HG02970 (cell line): ENCODE measurements at regions not wholly inside any gene's neighbourhood (a gene's known extent, or its start where the extent isn't known, plus 50 kb on each side); places are given as distances from the start of the nearest gene placed in this dataset.
"Not testable (repeated sequence)": the region's sequence is repeated elsewhere in the genome, so short reads cannot be mapped to it uniquely, and the experiment has no call there.

Source experiments
- ATAC-seq: cut with Tn5 transposase; IDR thresholded peaks from one replicate; pipeline ENCODE4 v1.9.1; 2021; ENCODE audit warnings: mild to moderate bottlenecking, moderate library complexity, moderate number of reproducible peaks; ENCODE audit not compliant: unreplicated experiment, low FRiP score

DNA sequence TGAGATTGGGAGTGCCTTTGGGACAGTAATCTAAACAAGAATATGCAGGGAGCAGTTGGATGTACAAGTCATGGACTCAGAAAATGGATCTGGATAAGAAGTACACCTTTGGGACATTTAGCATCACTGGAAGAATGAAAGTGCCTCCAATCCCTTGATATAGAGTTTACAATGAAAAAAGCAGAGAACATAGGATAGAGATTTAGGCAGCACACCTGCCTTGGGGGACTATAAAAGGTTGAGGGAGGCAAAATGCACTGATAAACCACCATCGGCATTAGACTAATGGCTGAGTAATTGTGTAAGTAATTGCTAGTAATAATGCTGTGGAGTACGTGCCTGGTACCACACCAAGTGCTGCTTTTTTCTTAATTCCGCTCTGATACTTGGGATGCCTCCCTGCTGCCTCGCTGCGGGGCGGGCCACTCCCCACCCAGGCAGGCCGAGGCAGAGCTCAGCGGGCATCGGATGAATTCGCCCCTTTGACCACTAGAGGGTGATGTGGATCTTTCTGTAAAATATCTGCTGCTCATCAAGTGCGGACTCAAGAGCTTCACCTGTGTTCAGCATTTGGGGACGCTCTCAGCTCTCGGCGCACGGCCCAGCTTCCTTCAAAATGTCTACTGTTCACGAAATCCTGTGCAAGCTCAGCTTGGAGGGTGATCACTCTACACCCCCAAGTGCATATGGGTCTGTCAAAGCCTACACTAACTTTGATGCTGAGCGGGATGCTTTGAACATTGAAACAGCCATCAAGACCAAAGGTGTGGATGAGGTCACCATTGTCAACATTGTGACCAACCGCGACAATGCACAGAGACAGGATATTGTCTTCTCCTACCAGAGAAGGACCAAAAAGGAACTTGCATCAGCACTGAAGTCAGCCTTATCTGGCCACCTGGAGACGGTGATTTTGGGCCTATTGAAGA is 99.9 kb downstream of the ANKRD18B start:
- peak; percentile 66 for ATAC-seq

DNA sequence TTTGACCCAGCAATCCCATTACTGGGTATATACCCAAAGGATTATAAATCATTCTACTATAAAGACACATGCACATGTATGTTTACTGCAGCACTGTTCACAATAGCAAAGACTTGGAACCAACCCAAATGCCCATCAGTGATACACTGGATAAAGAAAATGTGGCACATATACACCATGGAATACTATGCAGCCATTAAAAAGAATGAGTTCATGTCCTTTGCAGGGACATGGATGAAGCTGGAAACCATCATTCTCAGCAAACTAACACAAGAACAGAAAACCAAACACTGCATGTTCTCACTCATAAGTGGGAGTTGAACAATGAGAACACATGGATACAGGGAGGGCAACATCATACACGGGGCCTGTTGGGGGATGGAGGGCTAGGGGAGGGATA is 104.3 kb downstream of the ANKRD18B start:
- not testable (repeated sequence) for ATAC-seq

DNA sequence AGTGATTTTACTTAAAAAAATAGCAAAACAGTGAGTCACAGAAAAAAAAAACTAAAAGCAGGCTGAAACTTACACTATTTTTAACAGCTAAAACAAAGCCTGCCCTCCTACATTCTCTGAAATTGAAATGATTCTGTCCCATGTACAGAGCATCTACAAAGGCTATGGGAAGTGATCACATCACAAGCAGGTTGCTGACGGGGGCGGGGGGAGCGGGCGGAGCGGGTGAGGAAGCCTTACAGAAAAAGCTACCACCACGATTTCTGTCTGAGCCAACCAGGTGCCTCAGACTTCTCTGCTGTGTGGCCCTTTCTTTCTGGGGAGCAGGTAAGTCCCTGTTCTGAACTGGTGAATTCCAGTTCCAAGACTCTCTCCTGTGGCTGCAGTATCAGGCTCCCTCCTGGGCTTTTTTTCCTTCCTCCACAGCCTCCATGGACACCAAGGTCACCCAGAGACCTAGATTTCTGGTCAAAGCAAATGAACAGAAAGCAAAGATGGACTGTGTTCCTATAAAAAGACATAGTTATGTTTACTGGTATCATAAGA is 104.9 kb downstream of the ANKRD18B start:
- no peak for ATAC-seq

DNA sequence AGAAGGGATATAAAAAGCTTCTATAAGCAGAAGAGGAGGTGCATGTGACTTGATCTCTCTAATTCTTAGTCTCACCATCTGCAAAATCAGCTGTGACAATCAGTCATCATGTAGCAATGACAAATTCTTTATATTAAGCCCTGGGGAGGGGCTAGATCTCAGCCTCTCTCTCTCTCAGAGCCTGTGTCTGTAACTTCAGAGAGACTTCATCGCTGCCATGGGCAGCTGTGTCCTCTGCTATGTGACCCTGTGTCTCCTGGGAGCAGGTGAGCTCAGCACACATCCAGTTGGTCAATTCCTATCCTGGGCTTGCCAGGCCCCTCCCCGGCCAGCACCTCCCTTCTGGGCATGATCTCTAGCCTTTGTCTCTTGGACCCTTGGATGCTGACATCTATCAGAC is 109.6 kb downstream of the ANKRD18B start:
- no peak for ATAC-seq

DNA sequence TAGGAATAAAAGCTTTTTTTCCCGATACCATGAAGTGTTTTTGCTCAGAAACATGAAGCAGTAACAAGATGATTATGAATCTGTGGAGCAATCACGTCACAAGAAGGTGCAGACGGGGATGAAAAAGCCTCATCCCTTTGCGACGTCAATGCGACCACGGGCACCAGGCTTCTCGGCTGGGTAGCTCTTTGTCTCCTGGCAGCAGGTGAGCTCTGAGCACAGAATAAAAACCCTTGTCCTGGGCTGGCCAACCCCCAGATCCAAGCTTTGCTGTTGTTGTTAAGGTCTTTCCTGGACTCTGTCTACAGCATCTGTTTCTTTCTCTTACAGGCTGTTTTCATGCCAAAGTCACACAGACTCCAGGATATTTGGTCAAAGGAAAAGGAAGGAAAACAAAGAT is 113.8 kb downstream of the ANKRD18B start:
- no peak for ATAC-seq

DNA sequence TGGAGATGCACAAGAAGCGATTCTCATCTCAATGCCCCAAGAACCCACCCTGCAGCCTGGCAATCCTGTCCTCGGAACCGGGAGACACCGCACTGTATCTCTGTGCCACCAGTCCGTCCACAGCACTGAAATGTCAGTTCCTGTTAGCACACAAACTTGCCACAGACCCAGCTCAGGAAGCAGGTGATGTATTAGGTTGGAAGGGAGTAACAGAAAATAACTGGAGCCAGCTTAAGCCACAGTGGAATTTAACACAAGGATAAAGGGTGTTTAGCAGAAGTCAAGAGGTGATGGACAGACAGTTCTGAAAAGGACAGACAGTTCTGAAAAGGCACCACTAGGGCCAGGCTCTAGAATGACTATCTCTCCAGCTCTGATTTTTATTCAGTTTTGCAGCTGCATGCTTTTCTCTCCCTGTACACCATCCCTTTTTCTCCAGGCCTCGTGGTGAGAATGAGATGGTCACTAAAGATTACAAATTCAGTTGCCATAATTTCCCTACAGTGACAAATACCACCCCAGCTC is 114.4 kb downstream of the ANKRD18B start:
- no peak for ATAC-seq

DNA sequence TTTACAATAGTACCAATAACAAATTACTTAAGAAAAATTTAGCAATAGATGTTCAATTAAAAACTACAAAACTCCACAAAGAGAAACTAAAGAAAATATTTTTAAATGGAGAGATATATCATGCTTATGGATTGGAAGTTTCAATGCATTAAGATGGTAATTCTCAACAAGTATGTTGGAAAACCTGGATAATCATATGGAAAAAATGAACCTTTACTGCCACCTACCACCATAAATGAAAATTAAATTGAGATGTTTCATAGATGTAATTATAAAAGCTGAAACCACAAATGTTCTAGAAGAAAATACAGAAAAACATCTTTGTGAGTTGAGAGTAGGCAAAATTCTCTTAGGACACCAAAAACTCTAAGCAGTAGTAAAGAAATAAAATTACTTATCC is 121.7 kb downstream of the ANKRD18B start:
- ATAC-seq, result no peak

DNA sequence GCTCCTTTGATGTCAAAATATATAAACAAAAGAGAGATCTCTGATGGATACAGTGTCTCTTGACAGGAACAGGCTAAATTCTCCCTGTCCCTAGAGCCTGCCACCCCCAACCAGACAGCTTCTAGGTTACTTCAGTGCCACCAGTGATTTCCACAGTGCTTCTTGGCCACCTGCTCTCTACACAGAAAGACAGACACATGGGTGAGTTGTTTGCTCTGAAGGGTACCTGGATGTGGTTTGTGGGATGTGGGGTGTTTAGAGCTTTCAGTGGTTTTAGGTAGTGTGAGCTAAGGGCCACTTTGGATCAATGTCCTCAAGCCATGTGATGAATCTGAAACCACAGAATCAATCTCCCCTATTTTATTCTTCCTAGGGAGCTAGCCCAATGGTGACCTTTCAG is 125.4 kb downstream of the ANKRD18B start:
- ATAC-seq, result no peak

DNA sequence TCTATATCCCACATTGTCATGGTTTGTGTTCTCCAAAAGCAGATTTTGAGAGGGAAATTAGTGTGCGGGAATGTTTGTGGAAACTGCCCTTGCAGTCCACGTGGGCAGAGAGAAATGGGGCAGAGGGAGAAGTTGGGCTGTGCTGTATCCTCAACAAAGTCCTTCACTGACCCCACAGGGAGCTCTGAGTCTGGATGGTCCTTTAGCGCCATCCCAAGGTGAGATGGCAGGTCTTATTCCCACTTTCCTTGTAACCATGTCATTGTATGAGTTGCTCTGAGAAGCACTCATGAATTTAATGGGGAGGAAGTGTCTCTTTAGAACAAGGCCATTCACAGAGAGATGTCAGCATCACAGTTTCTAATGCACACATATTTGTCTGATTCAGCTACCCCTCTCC is 127.1 kb downstream of the ANKRD18B start:
- no peak for ATAC-seq

DNA sequence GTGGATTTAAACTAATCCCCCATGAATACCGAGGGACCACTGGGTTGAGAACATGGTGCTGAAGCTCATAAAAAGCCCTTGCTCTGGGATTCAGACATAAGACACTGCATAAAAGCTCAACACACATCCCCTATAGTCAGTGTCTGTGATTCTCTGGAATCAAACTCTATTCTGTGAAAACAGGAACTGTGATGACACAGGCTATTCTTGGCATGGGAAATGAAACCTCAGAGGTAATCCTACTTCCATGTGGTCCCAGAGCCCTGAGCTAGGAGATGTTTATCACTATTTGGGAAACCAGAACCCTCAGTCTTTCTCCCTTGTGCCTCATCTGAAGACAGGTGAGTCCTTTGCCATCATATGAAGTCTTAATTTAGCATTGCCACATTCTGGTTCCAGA is 135.4 kb upstream of the PRSS3 start:
- ATAC-seq, result no peak

DNA sequence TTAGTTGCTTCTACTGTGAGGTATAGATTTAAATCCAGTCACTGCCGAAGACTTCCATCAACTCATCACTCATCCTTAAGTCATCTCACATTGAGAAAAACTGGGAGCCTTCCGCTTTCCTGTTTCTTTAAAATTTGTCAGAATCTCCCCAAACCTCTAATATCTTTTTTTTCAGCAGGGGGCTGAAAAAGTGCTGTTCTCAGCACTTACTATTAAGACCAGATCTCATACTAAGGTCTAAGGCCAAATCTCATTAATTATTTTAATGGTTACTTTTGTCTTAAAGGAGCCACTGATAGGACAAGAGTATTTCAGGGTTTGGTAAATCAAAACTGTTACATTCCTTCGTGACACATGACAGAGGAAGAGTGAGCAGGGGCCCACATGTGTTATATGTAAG is 134.6 kb upstream of the PRSS3 start:
- ATAC-seq, result no peak

DNA sequence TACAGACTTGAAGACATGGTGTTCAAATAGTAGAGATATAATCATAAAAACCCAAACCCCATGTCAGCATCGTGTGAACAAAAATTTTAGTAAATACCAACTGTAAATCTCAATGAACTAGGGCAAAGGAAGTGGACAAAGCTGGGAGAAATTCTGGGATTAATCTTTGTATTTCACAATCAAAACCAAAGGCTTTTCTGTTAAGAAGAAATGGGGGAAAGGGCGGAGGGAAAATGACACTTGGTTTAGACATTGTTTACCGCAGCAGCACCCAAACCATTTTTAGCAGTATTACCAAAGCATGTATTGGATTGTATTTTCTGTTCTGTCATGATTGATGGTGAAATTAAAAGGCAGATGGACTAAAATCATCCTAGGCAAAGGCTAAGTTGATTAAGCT is 134.2 kb upstream of the PRSS3 start:
- no peak for ATAC-seq

DNA sequence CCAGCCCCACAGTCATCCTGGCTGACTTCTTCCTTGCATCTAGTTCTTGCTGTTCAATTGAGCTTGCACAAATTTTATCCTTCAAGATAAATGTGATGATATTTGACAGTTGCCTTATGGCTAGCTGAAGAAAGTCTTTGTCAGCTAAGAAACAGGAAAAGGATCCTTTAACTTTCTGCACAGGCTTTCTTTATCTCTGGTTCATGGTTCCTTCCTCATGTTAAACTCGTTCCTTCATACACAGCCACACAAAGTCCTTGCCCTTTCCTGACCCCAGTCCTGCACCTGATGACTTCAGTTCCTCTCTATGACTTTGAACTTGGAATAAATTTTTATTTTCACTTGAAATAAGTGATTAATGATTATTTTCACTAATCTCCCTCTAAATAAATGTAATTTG is 132.5 kb upstream of the PRSS3 start:
- no peak for ATAC-seq

DNA sequence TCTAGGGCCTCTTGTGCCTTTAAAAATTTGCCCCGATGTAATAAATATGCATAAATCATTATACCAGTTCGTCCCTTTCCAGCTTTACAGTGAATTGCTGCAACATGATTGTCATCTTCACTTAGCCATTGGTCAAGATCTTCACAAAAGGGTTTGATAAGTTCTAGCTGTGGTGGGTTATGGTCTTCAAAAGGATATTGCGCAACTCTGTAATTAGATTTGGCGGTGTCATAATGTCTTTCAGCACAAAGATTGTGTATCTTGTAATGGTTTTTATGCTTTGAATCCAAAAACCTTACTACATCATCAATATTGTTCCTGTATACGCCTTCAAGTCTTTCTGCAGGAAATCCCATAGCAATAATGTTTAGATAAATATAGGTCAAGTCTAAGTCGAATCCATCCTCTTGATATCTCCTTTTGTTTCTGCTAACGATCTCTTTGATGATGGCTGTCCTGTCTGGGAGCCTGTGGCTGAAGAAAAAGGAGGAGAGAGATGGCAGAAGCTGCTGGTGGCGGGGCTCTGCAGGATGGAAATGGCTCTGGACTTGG is 119.1 kb upstream of the PRSS3 start:
- ATAC-seq, result not testable (repeated sequence)

DNA sequence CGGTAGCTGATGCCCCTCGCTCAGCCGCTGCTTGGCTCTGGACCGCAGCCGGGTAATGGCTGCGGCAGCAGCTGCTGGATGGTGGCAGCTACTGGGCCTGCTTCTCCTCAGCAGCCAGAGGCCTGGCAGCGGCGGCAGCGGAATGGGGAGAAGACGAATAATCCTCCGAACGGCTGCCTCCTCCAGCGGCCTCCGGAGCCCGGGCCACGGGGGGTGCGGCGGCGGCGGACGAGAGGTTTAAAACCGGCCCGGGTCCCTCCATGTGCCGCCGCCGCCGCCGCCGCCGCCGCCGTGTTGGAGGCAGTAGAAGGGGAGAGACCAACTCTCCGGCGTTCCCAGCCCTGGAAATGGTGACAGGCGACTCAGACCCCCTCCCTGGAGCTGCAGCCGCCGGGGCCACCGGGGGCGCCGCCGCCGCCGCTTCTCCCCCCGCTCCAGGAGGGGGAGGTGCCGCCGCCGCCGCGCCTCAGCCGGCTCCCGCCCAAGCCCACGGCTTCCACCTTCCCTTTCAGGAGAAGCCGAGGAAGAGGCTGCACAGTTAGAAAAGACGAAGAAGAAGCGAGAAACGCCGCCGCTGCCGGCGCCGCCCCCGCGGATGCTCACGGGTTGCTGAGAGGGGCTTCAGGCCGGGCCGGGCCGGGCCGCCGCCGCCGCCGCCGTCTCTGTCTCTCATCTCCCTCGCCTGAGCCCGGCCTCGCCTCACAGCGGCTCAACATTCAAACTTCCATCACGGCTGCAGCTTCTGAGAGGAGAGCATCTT is 118.4 kb upstream of the PRSS3 start:
- no peak for ATAC-seq

DNA sequence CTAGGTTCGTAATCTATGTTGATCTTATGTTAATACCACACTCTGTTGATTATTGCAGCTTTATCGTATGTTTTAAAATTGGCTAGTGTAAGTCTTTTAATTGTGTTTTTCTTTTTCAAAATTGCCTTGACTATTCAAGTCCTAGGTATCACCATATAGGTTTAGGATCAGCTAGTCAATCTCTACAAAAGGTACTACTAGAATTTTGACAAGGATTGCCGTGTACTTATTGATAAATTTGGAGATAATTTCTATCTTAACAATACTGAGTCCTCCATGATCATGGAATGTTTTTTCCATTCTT is 117.9 kb upstream of the PRSS3 start:
- ATAC-seq, result no peak

DNA sequence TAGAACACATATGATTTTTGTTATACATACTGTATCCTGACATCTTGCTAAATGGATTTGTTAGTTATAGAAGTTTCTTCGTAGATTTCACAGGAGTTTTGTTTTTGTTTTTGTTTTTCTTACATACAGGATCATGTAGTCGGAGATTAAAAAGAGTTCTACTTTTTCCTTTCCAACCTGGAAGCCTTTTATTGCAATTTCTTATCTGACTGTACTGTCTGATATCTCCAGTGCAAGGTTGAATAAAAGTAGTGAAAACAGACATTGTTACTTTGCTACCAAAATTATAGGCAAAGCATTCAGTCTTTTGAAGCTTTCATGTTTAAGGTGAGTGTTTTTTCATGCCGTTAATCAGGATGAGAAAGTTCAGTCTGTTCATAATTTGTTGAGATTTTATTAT is 117.4 kb upstream of the PRSS3 start:
- ATAC-seq, result no peak

DNA sequence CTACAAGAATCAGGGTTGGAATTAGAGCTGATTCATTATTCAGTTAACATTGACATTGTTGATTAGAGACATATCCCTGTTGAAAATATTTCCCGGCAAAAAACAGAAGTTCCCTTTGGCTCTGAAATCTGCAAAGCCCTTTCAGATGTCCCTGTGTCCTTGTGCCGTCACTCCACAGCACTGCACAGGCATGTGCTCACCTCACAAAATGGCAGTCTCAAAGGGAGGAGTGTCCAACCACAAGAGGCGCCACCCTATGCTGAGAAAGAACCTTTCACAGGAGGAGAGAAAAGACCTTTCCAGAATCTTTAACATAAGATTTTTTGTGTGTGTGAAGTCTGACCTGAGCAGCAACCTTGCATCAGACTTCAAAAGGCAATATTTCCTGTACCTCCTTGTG is 112.8 kb upstream of the PRSS3 start:
- no peak for ATAC-seq

DNA sequence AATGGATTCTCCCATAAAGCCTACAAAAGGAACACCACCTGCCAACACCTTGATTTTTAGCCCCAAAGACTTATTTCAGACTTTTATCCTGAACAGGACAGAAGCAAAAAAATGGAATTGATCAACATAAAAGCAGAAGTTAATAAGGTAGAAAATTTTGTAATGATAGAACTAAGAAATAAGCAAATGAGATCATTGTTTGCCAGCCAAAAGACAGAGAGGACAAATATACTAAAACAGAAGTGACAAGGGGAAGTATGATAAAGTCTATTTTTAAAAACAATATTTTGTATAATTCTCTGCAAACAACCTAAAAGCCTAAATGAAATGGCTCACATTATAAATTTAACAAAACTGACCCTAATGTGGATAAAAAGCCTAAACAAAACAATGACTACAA is 110.5 kb upstream of the PRSS3 start:
- no peak for ATAC-seq

DNA sequence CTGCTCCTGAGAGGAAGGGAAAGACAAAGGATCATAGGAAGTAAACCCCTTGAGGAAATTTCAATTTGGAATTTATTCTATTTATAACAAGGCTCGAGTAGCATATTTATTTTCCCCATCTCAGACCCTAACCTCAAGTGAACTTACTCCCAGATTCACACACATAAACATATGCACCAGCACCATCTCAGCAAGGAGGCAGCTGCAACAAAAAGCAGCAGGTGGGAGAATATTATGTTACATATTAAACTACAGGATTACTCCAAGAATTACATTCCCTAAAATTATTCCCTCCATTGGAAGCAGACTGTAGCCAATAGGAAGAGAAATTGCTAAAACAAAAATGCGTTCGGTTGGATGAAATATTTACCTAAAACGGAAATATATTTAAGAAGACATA is 108.4 kb upstream of the PRSS3 start:
- ATAC-seq, result no peak

DNA sequence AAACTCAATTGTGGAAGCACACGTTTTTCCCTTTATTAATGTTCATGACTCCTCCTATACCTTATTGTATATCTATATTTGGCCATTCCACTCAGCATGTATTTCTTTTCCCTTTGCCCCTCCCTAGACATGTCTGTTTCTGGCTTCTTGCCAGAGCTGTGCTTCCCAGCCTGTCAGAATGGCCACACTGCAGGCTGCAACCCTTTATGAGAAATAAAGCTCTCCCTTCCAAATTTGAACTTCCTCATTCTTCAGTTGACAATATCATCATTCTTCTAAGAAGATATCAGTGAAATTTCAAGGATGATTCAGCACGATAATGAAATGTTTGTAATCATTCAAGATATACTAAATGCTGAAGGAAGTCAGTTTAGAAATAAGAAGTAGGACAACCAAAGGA is 107.6 kb upstream of the PRSS3 start:
- ATAC-seq, result no peak
